IMR-90 (cell line): ENCODE measurements at regions not wholly inside any gene's neighbourhood (a gene's known extent, or its start where the extent isn't known, plus 50 kb on each side); places are given as distances from the start of the nearest gene placed in this dataset.

Source experiments
- ATAC-seq: fragments of 200-7000 bp; cut with Tn5 transposase; 2 replicates; pipeline ENCODE4 v1.9.1; 2020; ENCODE audit warnings: low read depth, mild to moderate bottlenecking, moderate library complexity
- BruUV-seq: library from RNA; stranded (reverse); fragments of 400-500 nt; replicated peaks from 2 replicates; lab custom pipeline; 2021; lab: Mats Ljungman, UMichigan
- CTCF ChIA-PET: fragments of 300-600 bp; formaldehyde crosslinking; extraction: SDS; loops from one replicate; lab custom pipeline; 2021; ENCODE audit warnings: antibody characterized with exemption; lab: Yijun Ruan, JAX
- POLR2A ChIA-PET: fragments of 300-600 bp; sonication (Branson Sonifier 250); formaldehyde crosslinking; loops from one replicate; lab custom pipeline; 2022; ENCODE audit warnings: antibody characterized with exemption; ENCODE audit not compliant: unreplicated experiment; lab: Charles Lee
- DNase-seq: peaks from one replicate; pipeline ENCODE4 v3.0.0; 2013
- H2AFZ ChIP-seq: replicated peaks from 2 replicates; pipeline ENCODE3; 2013; ENCODE audit warnings: low read length, mild to moderate bottlenecking; ENCODE audit not compliant: poor library complexity
- H2AK5ac ChIP-seq: 2 replicates; pipeline ENCODE4 v1.6.1; 2013; ENCODE audit warnings: low read depth, low read length, inconsistent platforms
- H2AK9ac ChIP-seq: replicated peaks from 2 replicates; pipeline ENCODE3; 2013; ENCODE audit warnings: mild to moderate bottlenecking, low read depth, low read length, moderate library complexity; ENCODE audit not compliant: poor library complexity
- H2BK120ac ChIP-seq: 2 replicates; pipeline ENCODE4 v1.6.1; 2013; ENCODE audit warnings: low read depth, low read length, inconsistent platforms
- H2BK15ac ChIP-seq: 3 replicates; pipeline ENCODE4 v1.6.1; 2013; ENCODE audit warnings: low read depth, low read length, inconsistent platforms
- H2BK20ac ChIP-seq: 2 replicates; pipeline ENCODE4 v1.6.1; 2013; ENCODE audit warnings: low read depth, mild to moderate bottlenecking, inconsistent platforms, low read length, moderate library complexity
- H2BK5ac ChIP-seq: 2 replicates; pipeline ENCODE4 v1.6.1; 2013; ENCODE audit warnings: mild to moderate bottlenecking, low read depth, low read length, inconsistent platforms; ENCODE audit not compliant: poor library complexity, severe bottlenecking
- H3K14ac ChIP-seq: replicated peaks from 2 replicates; pipeline ENCODE4 v1.6.1; 2013; ENCODE audit warnings: low read depth, low read length, inconsistent platforms
- H3K18ac ChIP-seq: 2 replicates; pipeline ENCODE4 v1.6.1; 2013; ENCODE audit warnings: low read depth, low read length, control low read depth
- H3K23ac ChIP-seq: 2 replicates; pipeline ENCODE4 v1.6.1; 2013; ENCODE audit warnings: low read depth, low read length, inconsistent platforms
- H3K27ac ChIP-seq: 2 replicates; pipeline ENCODE4 v1.5.1; 2013; ENCODE audit warnings: mild to moderate bottlenecking, control low read depth, low read length; ENCODE audit not compliant: insufficient read depth
- H3K27me3 ChIP-seq: 2 replicates; pipeline ENCODE4 v1.6.1; 2013; ENCODE audit warnings: low read length; ENCODE audit not compliant: control insufficient read depth, insufficient read depth
- H3K36me3 ChIP-seq: 2 replicates; pipeline ENCODE4 v1.6.1; 2013; ENCODE audit warnings: low read length, mixed read lengths; ENCODE audit not compliant: control insufficient read depth, insufficient read depth
- H3K4ac ChIP-seq: 2 replicates; pipeline ENCODE4 v1.6.1; 2013; ENCODE audit warnings: low read depth, low read length, inconsistent platforms
- H3K4me1 ChIP-seq: 2 replicates; pipeline ENCODE4 v1.6.1; 2013; ENCODE audit warnings: low read length, mixed read lengths; ENCODE audit not compliant: control insufficient read depth, insufficient read depth
- H3K4me2 ChIP-seq: 2 replicates; pipeline ENCODE4 v1.6.1; 2013; ENCODE audit warnings: low read depth, mild to moderate bottlenecking, control low read depth, low read length, moderate library complexity
- H3K4me3 ChIP-seq: 2 replicates; pipeline ENCODE4 v1.5.1; 2013; ENCODE audit warnings: low read depth, mild to moderate bottlenecking, control low read depth, low read length, moderate library complexity; ENCODE audit not compliant: insufficient read depth
- H3K56ac ChIP-seq: 2 replicates; pipeline ENCODE4 v1.6.1; 2013; ENCODE audit warnings: low read length, inconsistent platforms; ENCODE audit not compliant: insufficient read depth; ENCODE audit errors: extremely low read depth
- H3K79me1 ChIP-seq, 2 experiments: 2 replicates each; pipeline ENCODE4 v1.6.1; 2013; ENCODE audit warnings: low read length in 2 of 2, inconsistent platforms in 1 of 2, low read depth in 1 of 2
- H3K9ac ChIP-seq: 2 replicates; pipeline ENCODE4 v1.6.1; 2013; ENCODE audit warnings: low read depth, low read length, control low read depth
- H3K9me1 ChIP-seq: 2 replicates; pipeline ENCODE4 v1.6.1; 2013; ENCODE audit warnings: low read length, inconsistent platforms; ENCODE audit not compliant: insufficient read depth
- H3K9me3 ChIP-seq: 2 replicates; pipeline ENCODE4 v1.6.1; 2013; ENCODE audit warnings: low read length; ENCODE audit not compliant: control insufficient read depth, insufficient read depth
- H4K20me1 ChIP-seq: 2 replicates; pipeline ENCODE4 v1.6.1; 2013; ENCODE audit warnings: low read length, inconsistent platforms; ENCODE audit not compliant: insufficient read depth
- H4K5ac ChIP-seq: 2 replicates; pipeline ENCODE4 v1.6.1; 2013; ENCODE audit warnings: mild to moderate bottlenecking, low read depth, low read length, control low read depth
- H4K8ac ChIP-seq, 2 experiments: 2 replicates each; pipeline ENCODE4 v1.6.1; 2013; ENCODE audit warnings: low read depth in 2 of 2, low read length in 2 of 2, control low read depth in 1 of 2, inconsistent platforms in 1 of 2
- H4K91ac ChIP-seq: 2 replicates; pipeline ENCODE4 v1.6.1; 2013; ENCODE audit warnings: low read depth, low read length, inconsistent platforms; ENCODE audit not compliant: insufficient read depth
- BHLHE40 ChIP-seq: fragments of 150-350 bp; IDR thresholded peaks from 2 replicates; pipeline ENCODE4 v1.6.1; 2016; ENCODE audit warnings: mild to moderate bottlenecking, low read depth, low read length
- CEBPB ChIP-seq: IDR thresholded peaks from 2 replicates; pipeline ENCODE4 v1.6.1; 2012; ENCODE audit warnings: low read depth, low read length, improper control_type of control experiment
- CHD1 ChIP-seq: IDR thresholded peaks from 2 replicates; pipeline ENCODE4 v1.6.1; 2012; ENCODE audit warnings: low read depth, low read length, improper control_type of control experiment
- ELK1 ChIP-seq: fragments of 150-350 bp; IDR thresholded peaks from 2 replicates; pipeline ENCODE4 v1.6.1; 2016; ENCODE audit warnings: low read depth, mild to moderate bottlenecking, low read length, moderate library complexity, borderline replicate concordance
- FOS ChIP-seq: fragments of 150-350 bp; IDR thresholded peaks from 2 replicates; pipeline ENCODE4 v1.6.1; 2016; ENCODE audit warnings: low read depth, low read length
- MAZ ChIP-seq: IDR thresholded peaks from 2 replicates; pipeline ENCODE4 v1.6.1; 2012; ENCODE audit warnings: low read depth, mild to moderate bottlenecking, low read length, improper control_type of control experiment, moderate library complexity, borderline replicate concordance
- MXI1 ChIP-seq: IDR thresholded peaks from 2 replicates; pipeline ENCODE4 v1.6.1; 2012; ENCODE audit warnings: low read depth, mild to moderate bottlenecking, low read length, moderate library complexity, borderline replicate concordance
- NFE2L2 ChIP-seq: fragments of 150-350 bp; IDR thresholded peaks from 2 replicates; pipeline ENCODE4 v1.6.1; 2016; ENCODE audit warnings: low read depth, mild to moderate bottlenecking, low read length
- POLR2A ChIP-seq: IDR thresholded peaks from 2 replicates; pipeline ENCODE4 v1.6.1; 2012; ENCODE audit warnings: mild to moderate bottlenecking, low read depth, low read length
- RAD21 ChIP-seq: IDR thresholded peaks from 2 replicates; pipeline ENCODE4 v1.6.1; 2012; ENCODE audit warnings: low read length, improper control_type of control experiment
- RFX5 ChIP-seq: IDR thresholded peaks from 2 replicates; pipeline ENCODE4 v1.8.0; 2012; ENCODE audit warnings: low read depth, mild to moderate bottlenecking, low read length, moderate library complexity
- SMC3 ChIP-seq: fragments of 150-350 bp; IDR thresholded peaks from 2 replicates; pipeline ENCODE4 v1.6.1; 2016; ENCODE audit warnings: low read depth, mild to moderate bottlenecking, antibody characterized with exemption, low read length, moderate library complexity
- WGBS, 2 experiments: methylation state at CpG; one replicate each; pipeline versions ENCODE4 v1.1.5 to v1.1.7; 2013; ENCODE audit warnings: missing lambda C conversion rate in 2 of 2; ENCODE audit not compliant: insufficient read length in 1 of 2; ENCODE audit errors: extremely low coverage in 2 of 2; 5-methylcytosine and 5-hydroxymethylcytosine counted together
- dilution Hi-C: fragments of 300-500 bp; cut with HindIII; formaldehyde crosslinking; loops from one replicate; pipeline ENCODE4 v1.14.3; 2018; ENCODE audit warnings: low sequenced_read_pairs; ENCODE audit not compliant: unreplicated experiment
- in situ Hi-C: fragments of 300-500 bp; cut with MboI; formaldehyde crosslinking; loops from 3 replicates; pipeline ENCODE4 v1.14.3; 2019; ENCODE audit warnings: low sequenced_read_pairs, inconsistent platforms, mixed read lengths
- intact Hi-C: fragments of 100-400 bp; cut with micrococcal nuclease; formaldehyde crosslinking; loops from 2 replicates; pipeline ENCODE4 v1.10.0; 2022
- TF ChIP-seq, protein P1 (sequence below): fragments of 150-350 bp; IDR thresholded peaks from 2 replicates; pipeline ENCODE4 v1.6.1; 2017; ENCODE audit warnings: mild to moderate bottlenecking, antibody characterized with exemption, low read length, low read depth
- TF ChIP-seq, protein P2 (sequence below): conservative IDR thresholded peaks from 2 replicates; pipeline ENCODE4 v1.5.1; 2012; ENCODE audit warnings: mild to moderate bottlenecking, low read depth, low read length, improper control_type of control experiment

GRCh38 chr6:140732155-140732554 lies 1357.7 kb upstream of the CITED2 start:
- no peak overlapping the region for H3K4me2 ChIP-seq
- H2BK20ac ChIP-seq, result peak overlapping the region; percentile 78; the same call in 1 of the 2 replicates
- no peaks in the 10 kb centered on the region for H3K9me3 ChIP-seq
- peak overlapping the region; percentile 62 for H3K4ac ChIP-seq
- TF ChIP-seq RAD21 (no peak), MXI1 (no peak), NFE2L2 (no peak), RFX5 (no peak), BHLHE40 (no peak), SMC3 (no peak), CEBPB (no peak), POLR2A (no peak), MAZ (no peak), CHD1 (no peak), ELK1 (no peak), FOS (no peak)
- TF ChIP-seq, protein P1, sequence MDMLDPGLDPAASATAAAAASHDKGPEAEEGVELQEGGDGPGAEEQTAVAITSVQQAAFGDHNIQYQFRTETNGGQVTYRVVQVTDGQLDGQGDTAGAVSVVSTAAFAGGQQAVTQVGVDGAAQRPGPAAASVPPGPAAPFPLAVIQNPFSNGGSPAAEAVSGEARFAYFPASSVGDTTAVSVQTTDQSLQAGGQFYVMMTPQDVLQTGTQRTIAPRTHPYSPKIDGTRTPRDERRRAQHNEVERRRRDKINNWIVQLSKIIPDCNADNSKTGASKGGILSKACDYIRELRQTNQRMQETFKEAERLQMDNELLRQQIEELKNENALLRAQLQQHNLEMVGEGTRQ, result no peak
- TF ChIP-seq, protein P2, sequence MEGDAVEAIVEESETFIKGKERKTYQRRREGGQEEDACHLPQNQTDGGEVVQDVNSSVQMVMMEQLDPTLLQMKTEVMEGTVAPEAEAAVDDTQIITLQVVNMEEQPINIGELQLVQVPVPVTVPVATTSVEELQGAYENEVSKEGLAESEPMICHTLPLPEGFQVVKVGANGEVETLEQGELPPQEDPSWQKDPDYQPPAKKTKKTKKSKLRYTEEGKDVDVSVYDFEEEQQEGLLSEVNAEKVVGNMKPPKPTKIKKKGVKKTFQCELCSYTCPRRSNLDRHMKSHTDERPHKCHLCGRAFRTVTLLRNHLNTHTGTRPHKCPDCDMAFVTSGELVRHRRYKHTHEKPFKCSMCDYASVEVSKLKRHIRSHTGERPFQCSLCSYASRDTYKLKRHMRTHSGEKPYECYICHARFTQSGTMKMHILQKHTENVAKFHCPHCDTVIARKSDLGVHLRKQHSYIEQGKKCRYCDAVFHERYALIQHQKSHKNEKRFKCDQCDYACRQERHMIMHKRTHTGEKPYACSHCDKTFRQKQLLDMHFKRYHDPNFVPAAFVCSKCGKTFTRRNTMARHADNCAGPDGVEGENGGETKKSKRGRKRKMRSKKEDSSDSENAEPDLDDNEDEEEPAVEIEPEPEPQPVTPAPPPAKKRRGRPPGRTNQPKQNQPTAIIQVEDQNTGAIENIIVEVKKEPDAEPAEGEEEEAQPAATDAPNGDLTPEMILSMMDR, result no peak
- in situ Hi-C loops, result no loop called here
- CTCF ChIA-PET, result no interaction called here
- H3K23ac ChIP-seq, result no peak overlapping the region
- H4K20me1 ChIP-seq, result no peaks in the 10 kb centered on the region
- peak overlapping the region; percentile 61; the same call in 1 of the 2 replicates for H2BK120ac ChIP-seq
- H4K91ac ChIP-seq, result no peak overlapping the region
- H3K36me3 ChIP-seq, result no peaks in the 10 kb centered on the region
- POLR2A ChIA-PET, result no interaction called here
- dilution Hi-C loops, result no loop called here
- peak overlapping the region; percentile 95 for H3K14ac ChIP-seq
- no peak overlapping the region for H2AFZ ChIP-seq
- no peak overlapping the region for H3K4me3 ChIP-seq
- H3K27me3 ChIP-seq, result no peaks in the 10 kb centered on the region
- BruUV-seq, result no TSS peak
- intact Hi-C loops, result no loop called here
- no peaks in the 10 kb centered on the region for H3K4me1 ChIP-seq
- H3K9ac ChIP-seq, result no peak overlapping the region
- H2AK5ac ChIP-seq, result no peak overlapping the region
- H3K18ac ChIP-seq, result no peak overlapping the region
- peak overlapping the region in 1 of 2 experiments; percentile 88; a peak in 3 of 4 replicates for H4K8ac ChIP-seq
- peak overlapping the region; percentile 62; the same call in 1 of the 3 replicates for H2BK15ac ChIP-seq
- H3K56ac ChIP-seq, result no peak overlapping the region
- H3K27ac ChIP-seq, result peak overlapping the region; percentile 62
- H4K5ac ChIP-seq, result no peak overlapping the region
- H2AK9ac ChIP-seq, result no peak overlapping the region
- peak; percentile 17 for DNase-seq
- H2BK5ac ChIP-seq, result peak overlapping the region; percentile 57
- no peaks in the 10 kb centered on the region for H3K9me1 ChIP-seq
- no peaks in the 10 kb centered on the region for H3K79me1 ChIP-seq
- WGBS, 2 experiments, result no CpG with 5 or more reads among the region's 2 CpGs
- ATAC-seq, result no peak
